Gastroesophageal sphincter (tissue), 4 donors: ENCODE measurements at regions not wholly inside any gene's neighbourhood (a gene's known extent, or its start where the extent isn't known, plus 50 kb on each side); places are given as distances from the start of the nearest gene placed in this dataset.
"Not testable (repeated sequence)": the region's sequence is repeated elsewhere in the genome, so short reads cannot be mapped to it uniquely, and the experiment has no call there.

Experiments
- ATAC-seq: fragments of 150-250 bp; one replicate; pipeline ENCODE4 v1.9.1; 2016; ENCODE audit warnings: mild to moderate bottlenecking, moderate library complexity
- H3K27ac ChIP-seq, 4 donors: fragments of 200-600 bp; sonication (generic) in 3 of 4; 1 replicate in 3 of 4; 2 replicates in 1 of 4; pipeline ENCODE4 v1.5.1; 2016 to 2019
- H3K27me3 ChIP-seq: fragments of 200-600 bp; sonication (generic); one replicate; pipeline ENCODE4 v1.5.1; 2019
- H3K36me3 ChIP-seq, 2 donors: fragments of 200-600 bp; sonication (generic); one replicate each; pipeline ENCODE4 v1.5.1; 2019; ENCODE audit warnings: control low read depth in 1 of 2
- H3K4me1 ChIP-seq, 3 donors: fragments of 200-600 bp; sonication (generic); 1 replicate in 2 of 3; 2 replicates in 1 of 3; pipeline ENCODE4 v1.5.1; 2016 to 2019; ENCODE audit warnings: control low read depth in 2 of 3
- H3K4me3 ChIP-seq, 2 donors: fragments of 200-600 bp; sonication (generic); one replicate each; pipeline ENCODE4 v1.5.1; 2019; ENCODE audit warnings: mild to moderate bottlenecking in 1 of 2, moderate library complexity in 1 of 2
- H3K9me3 ChIP-seq, 3 donors: fragments of 200-600 bp; sonication (generic); one replicate each; pipeline ENCODE4 v1.5.1; 2017 to 2019; ENCODE audit warnings: control low read depth in 2 of 3
- CTCF ChIP-seq, 4 experiments: fragments of 200-600 bp in 2 of 4; fragments of 450-650 bp in 2 of 4; sonication (generic) in 1 of 4; IDR thresholded peaks; one replicate each; pipeline ENCODE4 v1.5.1; 2017 to 2019; ENCODE audit warnings: antibody characterized with exemption in 4 of 4, mild to moderate bottlenecking in 2 of 4, moderate library complexity in 2 of 4
- EP300 ChIP-seq: sonication (generic); formaldehyde crosslinking; IDR thresholded peaks from one replicate; pipeline ENCODE4 v1.6.1; 2017; ENCODE audit warnings: antibody characterized with exemption, mild to moderate bottlenecking
- POLR2A ChIP-seq, 2 donors: fragments of 450-650 bp; IDR thresholded peaks; one replicate each; pipeline ENCODE4 v1.6.1; 2017; ENCODE audit warnings: antibody characterized with exemption in 2 of 2, mild to moderate bottlenecking in 2 of 2, moderate library complexity in 1 of 2
- POLR2AphosphoS5 ChIP-seq: sonication (generic); formaldehyde crosslinking; IDR thresholded peaks from one replicate; pipeline ENCODE4 v1.6.1; 2017; ENCODE audit warnings: antibody characterized with exemption
- WGBS, 2 donors: methylation state at CpG; one replicate each; pipeline ENCODE4 v1.1.5; 2018; ENCODE audit warnings: low coverage in 1 of 2; 5-methylcytosine and 5-hydroxymethylcytosine counted together

- Histone ChIP-seq H3K4me3 (no peak overlapping the region), H3K9me3 (peaks cover 0 to 17% (median 0%) of the 10 kb centered on the region in 3 donors), H3K27me3 (no peaks in the 10 kb centered on the region), H3K27ac (no peak overlapping the region), H3K4me1 (no peaks in the 10 kb centered on the region), H3K36me3 (no peaks in the 10 kb centered on the region)
- TF ChIP-seq EP300 = no peak
- ATAC-seq = no peak
- 61 to 94% methylated on average over 2 to 3 of the region's 3 CpGs for WGBS, 2 donors
Observed at GRCh38 chr15:95035106-95035505, 803.7 kb downstream of the MCTP2 start.

GRCh38 chr15:95041297-95041696 is 809.9 kb downstream of the MCTP2 start:
- Histone ChIP-seq H3K4me1 (no peaks in the 10 kb centered on the region), H3K27ac (no peak overlapping the region), H3K36me3 (no peaks in the 10 kb centered on the region), H3K4me3 (no peak overlapping the region), H3K27me3 (no peaks in the 10 kb centered on the region), H3K9me3 (peaks cover 0 to 8% (median 0%) of the 10 kb centered on the region in 3 donors)
- TF ChIP-seq POLR2A (IDR thresholded peaks at IDR 0.05) = no peak
- no peak for TF ChIP-seq POLR2AphosphoS5
- TF ChIP-seq EP300 = no peak
- no peak for TF ChIP-seq CTCF (IDR thresholded peaks at IDR 0.05)
- WGBS, 2 donors = 100% methylated on average over 1 of the region's 1 CpG; no CpG with 5 or more reads in 1 of the 2 donors
- ATAC-seq = no peak

- not testable (repeated sequence) for H3K27ac ChIP-seq, H3K27me3 ChIP-seq, ATAC-seq, H3K4me1 ChIP-seq, H3K4me3 ChIP-seq, H3K36me3 ChIP-seq
- WGBS, 2 donors = 78 to 93% methylated on average over 4 to 8 of the region's 9 CpGs
- peaks cover 0 to 11% (median 0%) of the 10 kb centered on the region in 3 donors for H3K9me3 ChIP-seq
Observed at GRCh38 chr15:95043236-95043932, 812.0 kb downstream of the MCTP2 start.

GRCh38 chr15:95043933-95044313 is 812.6 kb downstream of the MCTP2 start:
- Histone ChIP-seq H3K27me3 (no peaks in the 10 kb centered on the region), H3K9me3 (peaks cover 0 to 17% (median 0%) of the 10 kb centered on the region in 3 donors), H3K36me3 (no peaks in the 10 kb centered on the region), H3K4me1 (no peaks in the 10 kb centered on the region), H3K4me3 (no peak overlapping the region), H3K27ac (no peak overlapping the region)
- TF ChIP-seq CTCF (IDR thresholded peaks at IDR 0.05) (no peak), POLR2A (IDR thresholded peaks at IDR 0.05) (no peak)
- WGBS, 2 donors = 33% methylated on average over 1 of the region's 1 CpG; no CpG with 5 or more reads in 1 of the 2 donors
- no peak for ATAC-seq

- TF ChIP-seq EP300 = no peak
- ATAC-seq = no peak
- Histone ChIP-seq H3K4me3 (no peak overlapping the region), H3K9me3 (peaks cover 0 to 20% (median 0%) of the 10 kb centered on the region in 3 donors), H3K27ac (no peak overlapping the region), H3K36me3 (no peaks in the 10 kb centered on the region), H3K27me3 (no peaks in the 10 kb centered on the region), H3K4me1 (no peaks in the 10 kb centered on the region)
- 77 to 88% methylated on average over 6 to 8 of the region's 8 CpGs for WGBS, 2 donors
Observed at GRCh38 chr15:95044745-95045417, 813.5 kb downstream of the MCTP2 start.

- H3K4me3 ChIP-seq = no peak overlapping the region
- peaks cover 0 to 38% (median 0%) of the 10 kb centered on the region in 3 donors for H3K9me3 ChIP-seq
- ATAC-seq = no peak
- H3K36me3 ChIP-seq = no peaks in the 10 kb centered on the region
- 69 to 84% methylated on average over 2 of the region's 2 CpGs for WGBS, 2 donors
- H3K27me3 ChIP-seq = no peaks in the 10 kb centered on the region
- H3K4me1 ChIP-seq = no peaks in the 10 kb centered on the region
- TF ChIP-seq POLR2A (IDR thresholded peaks at IDR 0.05) = no peak
- no peak overlapping the region for H3K27ac ChIP-seq
Observed at GRCh38 chr15:95051861-95052260, 820.5 kb downstream of the MCTP2 start.

GRCh38 chr15:95059346-95059905 is 828.1 kb downstream of the MCTP2 start:
- no peak for ATAC-seq
- no peak overlapping the region for H3K27ac ChIP-seq
- TF ChIP-seq POLR2AphosphoS5 (no peak), POLR2A (IDR thresholded peaks at IDR 0.05) (no peak), CTCF (IDR thresholded peaks at IDR 0.05) (no peak), EP300 (no peak)
- no peaks in the 10 kb centered on the region for H3K36me3 ChIP-seq
- H3K4me1 ChIP-seq = no peaks in the 10 kb centered on the region
- H3K9me3 ChIP-seq = peaks cover 0 to 36% (median 0%) of the 10 kb centered on the region in 3 donors
- no peak overlapping the region for H3K4me3 ChIP-seq
- whole genome bisulfite sequencing, 2 donors = 100% methylated on average over 2 of the region's 4 CpGs; no CpG with 5 or more reads in 1 of the 2 donors
- H3K27me3 ChIP-seq = no peaks in the 10 kb centered on the region
